HG02938 (cell line): ENCODE measurements at regions not wholly inside any gene's neighbourhood (a gene's known extent, or its start where the extent isn't known, plus 50 kb on each side); places are given as distances from the start of the nearest gene placed in this dataset.

ENCODE experiments used
- ATAC-seq: cut with Tn5 transposase; IDR thresholded peaks from one replicate; pipeline ENCODE4 v1.9.1; 2021; ENCODE audit warnings: mild to moderate bottlenecking, moderate library complexity; ENCODE audit not compliant: unreplicated experiment

- no peak for ATAC-seq
Measured at GRCh38 chr5:118233606-118234005, 754.7 kb downstream of the DTWD2 start.

- ATAC-seq = no peak
Measured at GRCh38 chr5:118228489-118228888, 759.9 kb downstream of the DTWD2 start.

- ATAC-seq = no peak
Measured at GRCh38 chr5:118224546-118224945, 763.8 kb downstream of the DTWD2 start.

- ATAC-seq = no peak
Measured at GRCh38 chr5:118220556-118221195, 767.7 kb downstream of the DTWD2 start.

GRCh38 chr5:118211606-118212005 is 776.7 kb downstream of the DTWD2 start:
- no peak for ATAC-seq

GRCh38 chr5:118208031-118208453 is 780.3 kb downstream of the DTWD2 start:
- no peak for ATAC-seq

- no peak for ATAC-seq
Measured at GRCh38 chr5:118199801-118200200, 788.5 kb downstream of the DTWD2 start.

GRCh38 chr5:118196229-118196628 is 792.1 kb downstream of the DTWD2 start:
- ATAC-seq = no peak

- ATAC-seq = no peak
Measured at GRCh38 chr5:118195211-118195610, 793.1 kb downstream of the DTWD2 start.

- ATAC-seq = no peak
Measured at GRCh38 chr5:118193194-118193905, 795.0 kb downstream of the DTWD2 start.

GRCh38 chr5:118185018-118185417 is 803.3 kb downstream of the DTWD2 start:
- no peak for ATAC-seq

- no peak for ATAC-seq
Measured at GRCh38 chr5:118176146-118176545, 812.2 kb downstream of the DTWD2 start.

- no peak for ATAC-seq
Measured at GRCh38 chr5:118174671-118175070, 813.7 kb downstream of the DTWD2 start.

- ATAC-seq = no peak
Measured at GRCh38 chr5:118173340-118173739, 815.0 kb downstream of the DTWD2 start.

GRCh38 chr5:118165619-118166018 is 822.7 kb downstream of the DTWD2 start:
- ATAC-seq = no peak

- no peak for ATAC-seq
Measured at GRCh38 chr5:118156181-118156580, 832.2 kb downstream of the DTWD2 start.

- no peak for ATAC-seq
Measured at GRCh38 chr5:118146824-118147223, 841.5 kb downstream of the DTWD2 start.

- no peak for ATAC-seq
Measured at GRCh38 chr5:118144540-118144939, 843.8 kb downstream of the DTWD2 start.

- no peak for ATAC-seq
Measured at GRCh38 chr5:118139361-118139760, 849.0 kb downstream of the DTWD2 start.

- ATAC-seq = no peak
Measured at GRCh38 chr5:118126159-118126558, 862.2 kb downstream of the DTWD2 start.

GRCh38 chr5:118125687-118126086 is 862.7 kb downstream of the DTWD2 start:
- no peak for ATAC-seq

GRCh38 chr5:118121258-118121657 is 867.1 kb downstream of the DTWD2 start:
- ATAC-seq = no peak

- no peak for ATAC-seq
Measured at GRCh38 chr5:118115791-118116190, 872.6 kb downstream of the DTWD2 start.
